ENCODE measurements at regions not wholly inside any gene's neighbourhood (a gene's known extent, or its start where the extent isn't known, plus 50 kb on each side); places are given as distances from the start of the nearest gene placed in this dataset.

DNA sequence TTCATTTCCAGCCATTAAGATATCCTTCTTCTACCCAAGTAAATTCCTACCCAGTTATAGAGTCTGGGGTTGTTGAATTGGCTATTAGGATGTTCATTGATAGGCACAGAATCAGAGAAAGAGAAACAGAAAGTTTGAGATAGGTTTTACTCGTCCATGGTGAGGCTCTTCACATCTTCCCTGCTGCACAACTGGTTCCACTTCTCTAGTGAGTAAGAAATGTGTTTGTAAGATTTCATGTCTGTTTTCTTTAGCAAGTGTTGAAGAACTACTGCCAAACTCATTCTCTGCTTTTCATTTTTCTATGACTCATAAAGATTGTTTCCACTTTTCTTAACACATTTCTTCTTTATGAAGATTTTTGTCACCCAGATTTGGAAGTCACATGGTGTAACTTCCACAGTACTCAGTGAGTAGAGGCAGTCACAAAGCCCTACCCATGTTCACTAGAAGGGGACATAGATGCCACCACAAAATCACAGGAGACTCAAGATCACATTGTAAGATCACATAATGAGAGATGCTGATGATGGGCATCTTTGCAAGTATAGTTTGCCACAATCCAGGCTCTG is 152.3 kb downstream of the SNX7 start:
- DNase-seq (ENCODE audit: low read depth), result no peak
- no peak overlapping the region for H3K4me3 ChIP-seq (ENCODE audit: low read depth, low read length)
- in situ Hi-C loops (cut with HindIII; ENCODE audit: low sequenced_read_pairs), result loop anchor here (25.0 kb wide), 1 partner anchor 873 kb away; no protein-coding TSS in a partner anchor
- TF ChIP-seq, protein P1, sequence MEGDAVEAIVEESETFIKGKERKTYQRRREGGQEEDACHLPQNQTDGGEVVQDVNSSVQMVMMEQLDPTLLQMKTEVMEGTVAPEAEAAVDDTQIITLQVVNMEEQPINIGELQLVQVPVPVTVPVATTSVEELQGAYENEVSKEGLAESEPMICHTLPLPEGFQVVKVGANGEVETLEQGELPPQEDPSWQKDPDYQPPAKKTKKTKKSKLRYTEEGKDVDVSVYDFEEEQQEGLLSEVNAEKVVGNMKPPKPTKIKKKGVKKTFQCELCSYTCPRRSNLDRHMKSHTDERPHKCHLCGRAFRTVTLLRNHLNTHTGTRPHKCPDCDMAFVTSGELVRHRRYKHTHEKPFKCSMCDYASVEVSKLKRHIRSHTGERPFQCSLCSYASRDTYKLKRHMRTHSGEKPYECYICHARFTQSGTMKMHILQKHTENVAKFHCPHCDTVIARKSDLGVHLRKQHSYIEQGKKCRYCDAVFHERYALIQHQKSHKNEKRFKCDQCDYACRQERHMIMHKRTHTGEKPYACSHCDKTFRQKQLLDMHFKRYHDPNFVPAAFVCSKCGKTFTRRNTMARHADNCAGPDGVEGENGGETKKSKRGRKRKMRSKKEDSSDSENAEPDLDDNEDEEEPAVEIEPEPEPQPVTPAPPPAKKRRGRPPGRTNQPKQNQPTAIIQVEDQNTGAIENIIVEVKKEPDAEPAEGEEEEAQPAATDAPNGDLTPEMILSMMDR (IDR thresholded peaks at IDR 0.05; ENCODE audit: low read depth, low read length, missing control alignments), result no peak

DNA sequence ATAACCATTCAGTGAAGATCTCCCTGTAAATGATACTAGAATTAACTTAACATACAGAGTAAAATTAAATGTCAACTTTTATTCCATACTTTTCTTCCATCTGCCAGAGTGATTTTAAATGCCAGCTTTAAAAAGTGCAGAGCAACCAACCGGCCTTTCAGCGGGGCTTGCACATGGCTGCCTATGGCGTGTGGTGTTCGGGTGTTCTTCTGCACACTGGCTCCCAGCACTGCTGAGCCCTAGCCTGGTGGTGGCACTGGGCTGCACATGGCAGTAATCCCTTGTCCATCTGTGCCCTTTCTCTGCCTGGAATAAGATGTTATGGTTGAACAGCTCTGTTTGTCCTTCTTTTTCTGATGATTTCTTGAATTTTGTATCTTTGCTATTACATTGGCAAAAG is 156.3 kb downstream of the SNX7 start:
- no peak overlapping the region for H3K4me3 ChIP-seq (ENCODE audit: low read depth, low read length)
- no peak for DNase-seq (ENCODE audit: low read depth)
- TF ChIP-seq, protein P1 (IDR thresholded peaks at IDR 0.05; ENCODE audit: low read depth, low read length, missing control alignments), result no peak
- in situ Hi-C loops (cut with HindIII; ENCODE audit: low sequenced_read_pairs), result loop anchor here (25.0 kb wide), 1 partner anchor 869 kb away; no protein-coding TSS in a partner anchor

DNA sequence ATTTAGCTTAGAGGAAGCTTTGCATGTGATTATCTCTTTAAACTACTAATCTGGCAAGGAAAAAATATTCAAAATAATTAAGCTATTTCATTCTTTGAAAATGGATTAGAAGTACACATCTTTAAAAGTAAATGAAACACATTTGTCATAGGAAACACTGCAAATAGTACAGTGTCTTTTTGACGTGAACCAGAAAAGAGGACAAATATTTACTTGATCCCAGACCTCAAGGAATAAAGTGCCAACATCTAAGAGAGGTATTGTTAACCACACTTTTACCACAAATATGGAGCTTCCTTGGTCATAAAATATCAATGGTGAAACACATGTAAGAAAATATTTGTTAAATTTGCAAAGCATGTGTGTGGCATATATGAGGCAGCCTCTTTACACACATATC is 159.9 kb downstream of the SNX7 start:
- H3K4me3 ChIP-seq (ENCODE audit: low read depth, low read length), result no peak overlapping the region
- in situ Hi-C loops (cut with HindIII; ENCODE audit: low sequenced_read_pairs), result loop anchor here (25.0 kb wide), 1 partner anchor 866 kb away; no protein-coding TSS in a partner anchor
- TF ChIP-seq, protein P1 (IDR thresholded peaks at IDR 0.05; ENCODE audit: low read depth, low read length, missing control alignments), result no peak
- no peak for DNase-seq (ENCODE audit: low read depth)

DNA sequence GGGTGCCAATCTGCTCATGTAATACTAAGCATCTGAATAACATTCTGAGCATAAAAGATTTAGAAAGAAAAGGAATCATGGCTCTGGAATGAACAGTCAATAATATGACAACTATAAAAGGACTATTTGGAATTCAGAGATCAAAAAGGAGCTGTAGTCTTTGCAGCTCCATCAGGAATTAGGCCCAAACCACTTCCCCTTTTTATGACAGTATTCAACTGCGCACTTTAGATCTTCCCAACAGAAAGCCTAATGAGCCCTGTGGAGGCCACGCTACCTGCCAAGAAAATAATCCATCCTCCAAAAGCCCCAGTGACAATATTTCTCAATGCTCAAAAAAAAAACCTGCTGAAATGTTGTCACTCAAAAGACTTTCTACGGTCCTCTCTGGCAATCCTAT is 163.2 kb downstream of the SNX7 start:
- DNase-seq (ENCODE audit: low read depth), result no peak
- H3K4me3 ChIP-seq (ENCODE audit: low read depth, low read length), result no peak overlapping the region
- in situ Hi-C loops (cut with HindIII; ENCODE audit: low sequenced_read_pairs), result loop anchor here (25.0 kb wide), 1 partner anchor 863 kb away; no protein-coding TSS in a partner anchor
- TF ChIP-seq, protein P1 (IDR thresholded peaks at IDR 0.05; ENCODE audit: low read depth, low read length, missing control alignments), result no peak

DNA sequence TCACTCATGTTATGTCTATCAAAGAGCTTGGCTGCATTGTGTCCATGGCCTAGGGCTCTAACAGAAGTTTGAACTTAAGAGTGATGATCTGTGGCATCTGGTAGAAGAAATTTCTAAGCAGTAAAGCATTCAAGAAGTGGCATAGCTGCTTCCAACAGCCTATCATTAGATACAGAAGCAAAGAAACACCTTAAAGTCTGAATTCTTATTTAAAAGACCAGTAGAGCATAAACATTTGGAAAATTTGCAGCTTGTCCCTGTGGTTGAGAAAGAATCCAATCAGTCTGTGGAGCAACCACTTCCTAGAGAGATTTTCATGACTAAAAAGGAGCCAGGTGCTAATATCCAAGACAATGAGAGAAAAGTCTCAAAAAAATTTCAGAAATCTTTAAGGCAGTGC is 165.5 kb downstream of the SNX7 start:
- in situ Hi-C loops (cut with HindIII; ENCODE audit: low sequenced_read_pairs), result no loop called here
- DNase-seq (ENCODE audit: low read depth), result no peak
- TF ChIP-seq, protein P1 (IDR thresholded peaks at IDR 0.05; ENCODE audit: low read depth, low read length, missing control alignments), result no peak

DNA sequence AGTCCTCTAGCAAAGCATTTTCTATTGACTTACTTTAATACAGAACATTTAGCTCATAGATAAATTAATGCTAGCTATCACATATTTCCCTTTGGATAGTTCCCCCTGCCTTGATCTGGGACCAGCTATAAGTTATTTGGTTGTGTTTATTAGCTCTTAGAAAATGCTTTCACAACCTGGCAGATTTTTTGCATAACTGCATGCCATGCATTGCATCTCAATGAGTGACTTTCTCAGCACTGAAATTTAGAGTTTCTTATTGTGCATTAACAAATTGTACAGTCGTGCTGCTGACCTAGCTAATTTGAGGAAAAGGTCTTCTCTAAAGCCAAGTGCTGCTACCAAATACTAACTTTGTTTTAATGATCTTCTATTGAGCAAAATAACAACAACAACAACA is 164.8 kb downstream of the PLPPR5 start:
- in situ Hi-C loops (cut with HindIII; ENCODE audit: low sequenced_read_pairs), result no loop called here
- no peak for DNase-seq (ENCODE audit: low read depth)
- H3K4me3 ChIP-seq (ENCODE audit: low read depth, low read length), result no peak overlapping the region
- TF ChIP-seq, protein P1 (IDR thresholded peaks at IDR 0.05; ENCODE audit: low read depth, low read length, missing control alignments), result no peak

More for the DNA sequence above, 165.5 kb downstream of the SNX7 start:
- H3K4me3 ChIP-seq (ENCODE audit: low read depth, low read length), result no peak overlapping the region

All from astrocyte of the cerebellum (primary cell).